MM.1S (cell line): ENCODE measurements at regions not wholly inside any gene's neighbourhood (a gene's known extent, or its start where the extent isn't known, plus 50 kb on each side); places are given as distances from the start of the nearest gene placed in this dataset.

Experiments used
- DNase-seq: peaks from one replicate; pipeline ENCODE4 v3.0.0-alpha.2; 2015
- H2AFZ ChIP-seq: fragments of 300-600 bp; sonication (generic); 2 replicates; pipeline ENCODE4 v1.6.0; 2016; ENCODE audit warnings: antibody characterized with exemption, low read length
- H3F3A ChIP-seq: fragments of 300-600 bp; sonication (generic); 2 replicates; pipeline ENCODE4 v1.6.1; 2016; ENCODE audit warnings: mild to moderate bottlenecking, antibody characterized with exemption, low read length, moderate library complexity, mixed read lengths; ENCODE audit not compliant: insufficient read depth
- H3K27ac ChIP-seq: fragments of 300-600 bp; sonication (generic); 2 replicates; pipeline ENCODE4 v1.5.1; 2016; ENCODE audit warnings: mild to moderate bottlenecking, low read length
- H3K27me3 ChIP-seq: fragments of 300-600 bp; sonication (generic); replicated peaks from 2 replicates; pipeline ENCODE4 v1.6.0; 2016; ENCODE audit warnings: low read length; ENCODE audit not compliant: insufficient read depth
- H3K36me3 ChIP-seq: fragments of 300-600 bp; sonication (generic); replicated peaks from 2 replicates; pipeline ENCODE4 v1.6.1; 2016; ENCODE audit warnings: mild to moderate bottlenecking, low read length, mixed read lengths; ENCODE audit not compliant: insufficient read depth
- H3K4me1 ChIP-seq: fragments of 300-600 bp; sonication (generic); 2 replicates; pipeline ENCODE4 v1.6.1; 2016; ENCODE audit warnings: low read length, mixed read lengths
- H3K4me2 ChIP-seq: fragments of 300-600 bp; sonication (generic); 2 replicates; pipeline ENCODE4 v1.6.0; 2016; ENCODE audit warnings: low read depth, low read length
- H3K4me3 ChIP-seq: fragments of 300-600 bp; sonication (generic); 2 replicates; pipeline ENCODE4 v1.5.1; 2016; ENCODE audit warnings: low read length, mixed read lengths
- H3K79me2 ChIP-seq: fragments of 300-600 bp; sonication (generic); 2 replicates; pipeline ENCODE4 v1.6.1; 2016; ENCODE audit warnings: mixed run types, low read length, mixed read lengths
- H3K9ac ChIP-seq: fragments of 300-600 bp; sonication (generic); 2 replicates; pipeline ENCODE4 v1.6.1; 2016; ENCODE audit warnings: low read length, mixed read lengths
- H3K9me2 ChIP-seq: fragments of 300-600 bp; sonication (generic); replicated peaks from 2 replicates; pipeline ENCODE4 v1.6.1; 2016; ENCODE audit warnings: mild to moderate bottlenecking, low read length, mixed read lengths; ENCODE audit not compliant: insufficient read depth
- H3K9me3 ChIP-seq: fragments of 300-600 bp; sonication (generic); replicated peaks from 2 replicates; pipeline ENCODE4 v1.6.1; 2016; ENCODE audit warnings: mild to moderate bottlenecking, low read length, mixed read lengths; ENCODE audit not compliant: insufficient read depth
- H4K20me1 ChIP-seq: fragments of 300-600 bp; sonication (generic); 2 replicates; pipeline ENCODE4 v1.6.1; 2016; ENCODE audit warnings: mild to moderate bottlenecking, low read length, moderate library complexity, mixed read lengths; ENCODE audit not compliant: insufficient read depth
- EZH2 ChIP-seq: fragments of 300-600 bp; sonication (generic); optimal IDR thresholded peaks from 2 replicates; pipeline ENCODE3; 2017; ENCODE audit warnings: low read depth, mild to moderate bottlenecking, antibody characterized with exemption, low read length, mixed read lengths
- EZH2phosphoT487 ChIP-seq: fragments of 300-600 bp; sonication (generic); IDR thresholded peaks from 2 replicates; pipeline ENCODE4 v1.6.1; 2018; ENCODE audit warnings: antibody characterized with exemption, low read length
- TF ChIP-seq, protein P1 (sequence below): fragments of 300-600 bp; sonication (generic); IDR thresholded peaks from 2 replicates; pipeline ENCODE4 v1.5.1; 2016; ENCODE audit warnings: antibody characterized with exemption, low read length, mixed read lengths

GRCh38 chr18:45321520-45321919, 293.8 kb upstream of the SLC14A2 start:
- Histone ChIP-seq H3K36me3 (no peaks in the 10 kb centered on the region), H3K79me2 (no peaks in the 10 kb centered on the region), H3K4me3 (no peak overlapping the region), H3K9ac (no peak overlapping the region), H4K20me1 (no peaks in the 10 kb centered on the region), H3K9me3 (no peaks in the 10 kb centered on the region), H3K27ac (no peak overlapping the region), H3K4me1 (no peaks in the 10 kb centered on the region), H3F3A (no peaks in the 10 kb centered on the region), H2AFZ (no peak overlapping the region), H3K9me2 (no peaks in the 10 kb centered on the region), H3K4me2 (no peak overlapping the region), H3K27me3 (no peaks in the 10 kb centered on the region)
- no peak for DNase-seq
- TF ChIP-seq EZH2 (no peak), EZH2phosphoT487 (no peak)
- TF ChIP-seq, protein P1, sequence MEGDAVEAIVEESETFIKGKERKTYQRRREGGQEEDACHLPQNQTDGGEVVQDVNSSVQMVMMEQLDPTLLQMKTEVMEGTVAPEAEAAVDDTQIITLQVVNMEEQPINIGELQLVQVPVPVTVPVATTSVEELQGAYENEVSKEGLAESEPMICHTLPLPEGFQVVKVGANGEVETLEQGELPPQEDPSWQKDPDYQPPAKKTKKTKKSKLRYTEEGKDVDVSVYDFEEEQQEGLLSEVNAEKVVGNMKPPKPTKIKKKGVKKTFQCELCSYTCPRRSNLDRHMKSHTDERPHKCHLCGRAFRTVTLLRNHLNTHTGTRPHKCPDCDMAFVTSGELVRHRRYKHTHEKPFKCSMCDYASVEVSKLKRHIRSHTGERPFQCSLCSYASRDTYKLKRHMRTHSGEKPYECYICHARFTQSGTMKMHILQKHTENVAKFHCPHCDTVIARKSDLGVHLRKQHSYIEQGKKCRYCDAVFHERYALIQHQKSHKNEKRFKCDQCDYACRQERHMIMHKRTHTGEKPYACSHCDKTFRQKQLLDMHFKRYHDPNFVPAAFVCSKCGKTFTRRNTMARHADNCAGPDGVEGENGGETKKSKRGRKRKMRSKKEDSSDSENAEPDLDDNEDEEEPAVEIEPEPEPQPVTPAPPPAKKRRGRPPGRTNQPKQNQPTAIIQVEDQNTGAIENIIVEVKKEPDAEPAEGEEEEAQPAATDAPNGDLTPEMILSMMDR: no peak

- no peak for TF ChIP-seq EZH2phosphoT487
- TF ChIP-seq, protein P1: no peak
- TF ChIP-seq EZH2: no peak
- no peak for DNase-seq
- no peaks in the 10 kb centered on the region for H3K4me1 ChIP-seq
- no peaks in the 10 kb centered on the region for H3K79me2 ChIP-seq
- H3K4me2 ChIP-seq: no peak overlapping the region
- H3K9me2 ChIP-seq: no peaks in the 10 kb centered on the region
- H3K9me3 ChIP-seq: no peaks in the 10 kb centered on the region
- no peaks in the 10 kb centered on the region for H3F3A ChIP-seq
- H3K27ac ChIP-seq: no peak overlapping the region
- H3K36me3 ChIP-seq: no peaks in the 10 kb centered on the region
- no peak overlapping the region for H2AFZ ChIP-seq
- no peak overlapping the region for H3K9ac ChIP-seq
- H3K27me3 ChIP-seq: no peaks in the 10 kb centered on the region
- H3K4me3 ChIP-seq: no peak overlapping the region
- no peaks in the 10 kb centered on the region for H4K20me1 ChIP-seq
These were observed 292.9 kb upstream of the SLC14A2 start for GRCh38 chr18:45322343-45322742.

GRCh38 chr18:45324101-45324494, 291.2 kb upstream of the SLC14A2 start:
- H3K4me3 ChIP-seq: no peak overlapping the region
- no peak overlapping the region for H3K27ac ChIP-seq
- no peaks in the 10 kb centered on the region for H3K9me3 ChIP-seq
- H3K9me2 ChIP-seq: no peaks in the 10 kb centered on the region
- no peaks in the 10 kb centered on the region for H3K79me2 ChIP-seq
- no peaks in the 10 kb centered on the region for H3K4me1 ChIP-seq
- no peak overlapping the region for H3K9ac ChIP-seq
- H3K36me3 ChIP-seq: no peaks in the 10 kb centered on the region
- no peaks in the 10 kb centered on the region for H3K27me3 ChIP-seq
- no peak overlapping the region for H2AFZ ChIP-seq
- no peaks in the 10 kb centered on the region for H4K20me1 ChIP-seq
- TF ChIP-seq EZH2: no peak
- TF ChIP-seq EZH2phosphoT487: no peak
- TF ChIP-seq, protein P1: no peak
- H3F3A ChIP-seq: no peaks in the 10 kb centered on the region
- H3K4me2 ChIP-seq: no peak overlapping the region
- DNase-seq: no peak
